ENCODE measurements at regions not wholly inside any gene's neighbourhood (a gene's known extent, or its start where the extent isn't known, plus 50 kb on each side); places are given as distances from the start of the nearest gene placed in this dataset.

- TF ChIP-seq CTCF (IDR thresholded peaks at IDR 0.05), result no peak
- TF ChIP-seq POLR2A (IDR thresholded peaks at IDR 0.05), result no peak
Observed at GRCh38 chr3:181230258-181230657, 240.7 kb upstream of the DNAJC19 start.

Measured in adrenal gland (tissue), 5 donors.